CD4-positive, alpha-beta T cell treated with Interleukin-4 for 1 hour (primary cell): ENCODE measurements at regions not wholly inside any gene's neighbourhood (a gene's known extent, or its start where the extent isn't known, plus 50 kb on each side); places are given as distances from the start of the nearest gene placed in this dataset.

Experiments used
- DNase-seq, 2 donors: peaks; one replicate each; pipeline ENCODE4 v3.0.0-alpha.2; 2020 to 2022

GRCh38 chrY:12593532-12594216 is 107.4 kb upstream of the USP9Y start:
- peak in 1 of 2 donors; percentile 64 for DNase-seq

- peak in 1 of 2 donors; percentile 15 for DNase-seq
These were observed 102.2 kb upstream of the USP9Y start for GRCh38 chrY:12598783-12599182.

GRCh38 chrY:12605426-12605825 is 95.6 kb upstream of the USP9Y start:
- DNase-seq: no peak

- DNase-seq: no peak
These were observed 90.2 kb upstream of the USP9Y start for GRCh38 chrY:12610861-12611260.

- DNase-seq: no peak
These were observed 85.1 kb upstream of the USP9Y start for GRCh38 chrY:12615733-12616446.

DNA sequence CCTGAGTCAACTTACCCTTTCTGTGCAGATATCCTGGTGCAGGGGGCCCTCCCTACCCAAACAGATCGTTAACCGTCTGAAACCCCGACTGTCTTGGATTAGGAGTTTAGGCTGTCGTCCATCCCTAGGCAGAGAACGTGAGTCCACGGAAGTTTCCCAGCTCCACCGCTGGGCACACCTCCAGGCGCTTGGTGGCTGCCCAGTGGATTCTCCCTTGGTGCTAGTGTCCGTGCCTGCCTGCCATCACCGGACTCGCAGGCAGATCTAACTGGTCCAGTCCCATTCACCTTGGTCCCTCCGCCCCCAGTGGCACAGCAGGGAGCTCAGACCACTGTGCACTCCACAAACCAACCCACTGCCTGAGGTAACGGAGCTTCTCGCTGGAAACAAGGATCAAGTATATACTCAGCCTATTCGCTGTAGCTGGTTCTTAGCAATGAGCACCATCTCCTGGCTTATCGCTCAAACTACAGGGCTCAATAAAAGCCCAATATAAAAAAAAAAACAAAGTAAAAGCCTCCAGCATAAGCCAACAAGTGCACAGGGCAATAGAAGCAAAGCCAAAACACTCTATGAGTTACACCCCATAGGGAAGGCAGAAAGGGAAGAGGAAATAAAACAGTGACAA is 79.5 kb upstream of the USP9Y start:
- DNase-seq: peak in 1 of 2 donors; percentile 40

DNA sequence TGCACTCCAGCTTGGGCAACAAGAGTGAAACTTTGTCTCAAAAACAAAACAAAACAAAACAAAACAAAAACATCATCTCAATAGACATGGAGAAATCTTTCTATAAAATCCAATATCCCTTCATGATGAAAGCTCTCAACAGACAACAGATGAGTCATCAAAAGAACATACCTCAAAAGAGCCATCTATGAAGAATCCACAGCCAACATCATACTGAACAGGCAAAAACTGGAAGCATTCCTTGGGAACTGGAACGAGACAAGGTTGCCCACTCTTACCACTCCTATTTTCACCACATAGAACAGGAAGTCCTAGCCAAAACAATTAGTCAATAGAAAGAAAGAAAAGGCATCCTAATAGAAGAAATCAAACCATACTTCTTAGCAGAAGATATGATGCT is 77.8 kb upstream of the USP9Y start:
- no peak for DNase-seq

GRCh38 chrY:12642986-12643385 is 58.0 kb upstream of the USP9Y start:
- DNase-seq: no peak

- no peak for DNase-seq
These were observed 57.2 kb upstream of the USP9Y start for GRCh38 chrY:12643693-12644348.

DNA sequence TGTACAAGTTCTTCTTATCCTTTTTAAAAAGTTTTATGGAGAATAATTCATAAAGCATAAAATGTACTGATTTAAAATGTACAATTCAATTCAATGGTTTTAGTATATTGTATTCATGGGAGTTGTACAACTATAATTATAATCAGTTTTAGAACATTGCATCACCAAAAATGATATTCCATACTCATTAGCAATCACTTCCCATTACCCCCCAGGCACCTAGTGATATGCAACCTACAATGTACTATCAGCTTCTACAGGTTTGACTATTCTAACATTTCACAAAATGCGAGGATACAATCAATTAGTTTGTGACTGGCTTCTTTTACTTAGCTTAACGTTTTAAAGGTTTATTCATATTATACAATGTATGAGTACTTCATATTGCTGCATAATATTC is 49.9 kb upstream of the USP9Y start:
- DNase-seq: no peak
